Astrocyte (in vitro differentiated cells and primary cell): ENCODE measurements at regions not wholly inside any gene's neighbourhood (a gene's known extent, or its start where the extent isn't known, plus 50 kb on each side); places are given as distances from the start of the nearest gene placed in this dataset.

Source experiments
- DNase-seq: peaks from one replicate; pipeline ENCODE4 v3.0.0-alpha.2; 2010; ENCODE audit warnings: low read depth
- FAIRE-seq: peaks from 2 replicates; lab custom pipeline; 2011; peaks lifted over from hg19 to GRCh38; lab: Jason Lieb, UNC
- H2AFZ ChIP-seq: 2 replicates; pipeline ENCODE4 v1.6.0; 2012; ENCODE audit warnings: low read depth, low read length, inconsistent platforms
- H3K27ac ChIP-seq: 2 replicates; pipeline ENCODE4 v1.5.1; 2011; ENCODE audit warnings: low read depth, low read length, inconsistent platforms
- H3K27me3 ChIP-seq: 2 replicates; pipeline ENCODE4 v1.6.0; 2011; ENCODE audit warnings: low read length, inconsistent platforms; ENCODE audit not compliant: insufficient read depth
- H3K36me3 ChIP-seq: 2 replicates; pipeline ENCODE4 v1.5.1; 2011; ENCODE audit warnings: low read length, inconsistent platforms; ENCODE audit not compliant: insufficient read depth
- H3K4me1 ChIP-seq: 2 replicates; pipeline ENCODE4 v1.5.1; 2011; ENCODE audit warnings: low read length, inconsistent platforms; ENCODE audit not compliant: insufficient read depth
- H3K4me2 ChIP-seq: 2 replicates; pipeline ENCODE4 v1.6.0; 2012; ENCODE audit warnings: low read length, inconsistent platforms
- H3K4me3 ChIP-seq: 2 replicates; pipeline ENCODE4 v1.5.1; 2011; ENCODE audit warnings: low read depth, mild to moderate bottlenecking, low read length, inconsistent platforms; ENCODE audit not compliant: insufficient read depth
- H3K79me2 ChIP-seq: 2 replicates; pipeline ENCODE4 v1.6.0; 2012; ENCODE audit warnings: mild to moderate bottlenecking, low read length, inconsistent platforms; ENCODE audit not compliant: insufficient read depth
- H3K9ac ChIP-seq: 2 replicates; pipeline ENCODE4 v1.6.0; 2012; ENCODE audit warnings: mild to moderate bottlenecking, low read length, inconsistent platforms
- H3K9me3 ChIP-seq: 2 replicates; pipeline ENCODE4 v1.5.1; 2012; ENCODE audit warnings: low read depth, mild to moderate bottlenecking, low read length, inconsistent platforms; ENCODE audit not compliant: insufficient read depth
- H4K20me1 ChIP-seq: 2 replicates; pipeline ENCODE4 v1.6.0; 2012; ENCODE audit warnings: low read length, inconsistent platforms; ENCODE audit not compliant: insufficient read depth
- H3K27ac Mint-ChIP-seq: one replicate; pipeline ENCODE4 v1.8.0; 2021; ENCODE audit warnings: mild to moderate bottlenecking, mixed read lengths; ENCODE audit not compliant: unreplicated experiment
- H3K27me3 Mint-ChIP-seq: one replicate; pipeline ENCODE4 v1.8.0; 2021; ENCODE audit warnings: low read depth, mixed read lengths; ENCODE audit not compliant: unreplicated experiment
- H3K36me3 Mint-ChIP-seq: one replicate; pipeline ENCODE4 v1.8.0; 2021; ENCODE audit warnings: low read depth, mixed read lengths; ENCODE audit not compliant: unreplicated experiment
- H3K4me1 Mint-ChIP-seq: one replicate; pipeline ENCODE4 v1.8.0; 2021; ENCODE audit warnings: low read depth, mixed read lengths; ENCODE audit not compliant: unreplicated experiment
- H3K4me3 Mint-ChIP-seq: one replicate; pipeline ENCODE4 v1.8.0; 2021; ENCODE audit warnings: mild to moderate bottlenecking, moderate library complexity, mixed read lengths; ENCODE audit not compliant: unreplicated experiment
- H3K9me3 Mint-ChIP-seq: one replicate; pipeline ENCODE4 v1.8.0; 2021; ENCODE audit warnings: mild to moderate bottlenecking, mixed read lengths; ENCODE audit not compliant: unreplicated experiment
- CTCF ChIP-seq: IDR thresholded peaks from 2 replicates; pipeline ENCODE4 v1.5.1; 2011; ENCODE audit warnings: low read depth, mild to moderate bottlenecking, inconsistent platforms, low read length, moderate library complexity; ENCODE audit not compliant: insufficient read depth
- EZH2 ChIP-seq: IDR thresholded peaks from 2 replicates; pipeline ENCODE4 v1.6.1; 2012; ENCODE audit warnings: mild to moderate bottlenecking, low read length, inconsistent platforms; ENCODE audit not compliant: insufficient read depth

- Histone ChIP-seq H3K4me3 (no peak overlapping the region), H2AFZ (no peak overlapping the region), H3K9ac (no peak overlapping the region), H4K20me1 (no peaks in the 10 kb centered on the region), H3K79me2 (peaks cover 40% of the 10 kb centered on the region), H3K4me2 (no peak overlapping the region), H3K27ac (no peak overlapping the region), H3K36me3 (peaks cover 3% of the 10 kb centered on the region), H3K27me3 (no peaks in the 10 kb centered on the region), H3K4me1 (peaks cover 24% of the 10 kb centered on the region), H3K9me3 (no peaks in the 10 kb centered on the region)
- Mint-ChIP-seq H3K27ac (no peak overlapping the region), H3K27me3 (no peaks in the 10 kb centered on the region), H3K4me1 (peaks cover 47% of the 10 kb centered on the region), H3K36me3 (peaks cover 4% of the 10 kb centered on the region), H3K4me3 (no peak overlapping the region), H3K9me3 (no peaks in the 10 kb centered on the region)
- no peak for TF ChIP-seq CTCF
- TF ChIP-seq EZH2, result no peak
- FAIRE-seq (no peak), DNase-seq (no peak)
Measured at GRCh38 chr6:71391126-71391525, 102.5 kb downstream of the OGFRL1 start.

GRCh38 chr6:71392276-71392675 lies 103.7 kb downstream of the OGFRL1 start:
- Histone ChIP-seq H3K36me3 (peaks cover 7% of the 10 kb centered on the region), H3K4me2 (no peak overlapping the region), H3K9me3 (no peaks in the 10 kb centered on the region), H3K27ac (peak overlapping the region; percentile 2), H3K4me1 (peaks cover 19% of the 10 kb centered on the region), H3K4me3 (no peak overlapping the region), H2AFZ (no peak overlapping the region), H4K20me1 (no peaks in the 10 kb centered on the region), H3K27me3 (no peaks in the 10 kb centered on the region), H3K9ac (no peak overlapping the region), H3K79me2 (peaks cover 49% of the 10 kb centered on the region)
- TF ChIP-seq EZH2, result no peak
- TF ChIP-seq CTCF, result no peak
- H3K4me3 Mint-ChIP-seq, result no peak overlapping the region
- no peaks in the 10 kb centered on the region for H3K9me3 Mint-ChIP-seq
- peaks cover 40% of the 10 kb centered on the region for H3K4me1 Mint-ChIP-seq
- H3K36me3 Mint-ChIP-seq, result peaks cover 8% of the 10 kb centered on the region
- FAIRE-seq, result no peak
- no peak overlapping the region for H3K27ac Mint-ChIP-seq
- no peaks in the 10 kb centered on the region for H3K27me3 Mint-ChIP-seq
- DNase-seq, result no peak

GRCh38 chr6:71393471-71393870 lies 104.9 kb downstream of the OGFRL1 start:
- peaks cover 19% of the 10 kb centered on the region for H3K4me1 ChIP-seq
- H3K4me2 ChIP-seq, result peak overlapping the region; percentile 41
- no peaks in the 10 kb centered on the region for H3K9me3 ChIP-seq
- DNase-seq, result no peak
- H3K27ac ChIP-seq, result no peak overlapping the region
- H3K36me3 ChIP-seq, result peaks cover 14% of the 10 kb centered on the region
- no peaks in the 10 kb centered on the region for H3K9me3 Mint-ChIP-seq
- peaks cover 47% of the 10 kb centered on the region for H3K79me2 ChIP-seq
- H3K4me3 ChIP-seq, result no peak overlapping the region
- H4K20me1 ChIP-seq, result no peaks in the 10 kb centered on the region
- peak; percentile 37 for FAIRE-seq
- no peaks in the 10 kb centered on the region for H3K27me3 ChIP-seq
- peaks cover 8% of the 10 kb centered on the region for H3K36me3 Mint-ChIP-seq
- H3K4me3 Mint-ChIP-seq, result no peak overlapping the region
- no peak overlapping the region for H3K27ac Mint-ChIP-seq
- H2AFZ ChIP-seq, result no peak overlapping the region
- no peak overlapping the region for H3K9ac ChIP-seq
- no peak for TF ChIP-seq EZH2
- no peak for TF ChIP-seq CTCF
- H3K27me3 Mint-ChIP-seq, result no peaks in the 10 kb centered on the region
- H3K4me1 Mint-ChIP-seq, result peaks cover 33% of the 10 kb centered on the region
